ENCODE measurements at regions not wholly inside any gene's neighbourhood (a gene's known extent, or its start where the extent isn't known, plus 50 kb on each side); places are given as distances from the start of the nearest gene placed in this dataset.

- TF ChIP-seq CTCF (conservative IDR thresholded peaks at IDR 0.05; ENCODE audit: low read length) (no peak), EZH2phosphoT487 (IDR thresholded peaks at IDR 0.05; ENCODE audit: borderline replicate concordance, low read depth, low read length) (no peak)
These were observed 106.8 kb upstream of the NKX1-1 start for GRCh38 chr4:1512738-1513660.

Measured in OCI-LY7 (cell line).